NK-92 treated with Interleukin-12 subunit alpha and Interleukin-12 subunit beta, amount 100 ng/mL, for 24 hours (cell line): ENCODE measurements at regions not wholly inside any gene's neighbourhood (a gene's known extent, or its start where the extent isn't known, plus 50 kb on each side); places are given as distances from the start of the nearest gene placed in this dataset.

Source experiments
- DNase-seq: peaks from one replicate; lab custom pipeline; 2025; lab: John Stamatoyannopoulos, UW

DNA sequence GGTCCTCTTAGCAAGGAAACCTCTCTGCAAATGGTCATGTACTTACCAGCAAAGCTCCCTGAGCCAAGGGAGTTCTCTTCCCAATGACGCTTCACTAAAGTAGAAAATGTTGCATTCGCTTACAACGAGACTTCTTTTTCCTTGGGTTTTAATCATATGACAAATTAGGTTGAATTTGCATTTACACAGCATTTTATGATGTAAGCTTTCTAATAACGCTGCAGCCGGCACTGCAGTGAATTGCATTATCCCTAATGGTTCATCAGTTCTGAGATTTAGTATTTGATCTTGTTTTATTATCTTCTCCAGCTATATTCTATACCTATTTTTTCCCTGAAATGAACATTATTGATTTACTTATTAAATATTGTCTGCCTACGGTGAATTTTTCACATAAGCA is 339.3 kb upstream of the PFKP start:
- DNase-seq = no peak

- DNase-seq = no peak
Measured at GRCh38 chr10:2716596-2716995, 350.8 kb upstream of the PFKP start.

- DNase-seq = no peak
Measured at GRCh38 chr10:2714597-2714996, 352.8 kb upstream of the PFKP start.

DNA sequence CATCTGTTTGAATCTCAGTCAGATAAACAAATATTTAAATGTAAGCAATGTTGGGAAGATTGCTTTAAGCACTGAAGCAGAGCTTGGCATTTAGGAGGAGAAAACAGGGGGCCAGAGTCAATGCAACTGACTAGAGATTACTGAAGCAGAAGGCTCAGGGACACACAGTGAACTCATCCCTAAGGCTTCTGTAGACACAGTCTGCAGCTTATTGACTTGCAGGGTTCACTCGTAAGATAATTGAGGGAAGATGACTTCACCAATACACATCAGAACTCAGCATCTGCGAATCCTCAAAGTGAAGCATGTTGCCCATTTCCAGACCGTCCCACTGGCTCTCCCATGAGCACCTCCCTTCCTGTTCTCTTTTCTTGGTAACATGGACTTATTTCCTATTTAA is 363.4 kb upstream of the PFKP start:
- DNase-seq = no peak

DNA sequence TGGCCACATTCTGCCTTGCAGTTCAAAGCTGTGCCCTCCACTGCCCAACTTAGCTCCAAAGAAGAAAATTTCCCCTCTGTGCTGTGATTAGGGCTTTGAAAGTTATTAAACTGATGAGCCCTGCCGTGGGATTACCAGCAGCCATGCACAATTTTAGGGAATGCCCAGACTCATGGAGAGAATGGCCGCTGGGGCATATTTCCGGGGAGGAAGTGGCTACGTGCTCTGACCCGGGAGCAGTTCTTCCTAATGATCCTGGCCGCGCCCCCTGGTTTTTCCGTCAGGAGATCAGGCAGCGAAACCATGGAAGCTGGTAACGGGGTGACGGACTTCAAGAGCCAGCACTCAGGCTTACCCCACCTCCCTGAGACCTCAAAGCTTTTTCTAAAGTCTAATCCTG is 365.5 kb upstream of the PFKP start:
- no peak for DNase-seq

DNA sequence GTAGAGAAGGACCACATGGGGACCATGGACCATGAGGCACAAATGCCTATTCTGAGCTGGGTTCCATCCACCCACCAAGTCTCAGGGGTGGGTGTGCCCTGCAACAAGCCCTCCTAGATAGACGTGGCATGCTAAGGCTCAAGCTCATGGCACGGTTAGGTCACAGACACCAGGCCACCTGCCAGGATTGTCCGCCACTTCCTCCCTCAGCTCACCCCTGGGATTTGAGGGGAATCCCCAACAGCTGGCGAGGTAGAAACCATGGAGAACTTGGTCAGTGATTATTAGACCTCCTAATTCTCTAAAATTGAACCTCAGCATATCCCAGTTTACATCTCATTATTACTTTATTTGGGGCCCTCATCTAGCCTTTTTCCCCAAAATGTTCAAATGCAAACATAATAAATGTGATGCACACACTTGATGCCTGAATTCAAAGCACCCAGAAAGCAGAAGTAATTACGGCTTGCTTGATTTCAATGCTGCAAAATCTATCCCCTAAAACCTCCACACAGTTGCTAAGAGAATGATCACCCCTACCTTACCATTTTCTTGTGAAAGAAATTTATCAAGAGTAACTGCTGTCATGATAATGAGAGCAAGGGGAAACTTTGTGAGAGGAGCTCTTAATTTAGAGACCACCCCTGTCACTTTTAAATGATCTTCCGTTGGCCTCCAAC is 366.6 kb upstream of the PFKP start:
- DNase-seq = no peak

DNA sequence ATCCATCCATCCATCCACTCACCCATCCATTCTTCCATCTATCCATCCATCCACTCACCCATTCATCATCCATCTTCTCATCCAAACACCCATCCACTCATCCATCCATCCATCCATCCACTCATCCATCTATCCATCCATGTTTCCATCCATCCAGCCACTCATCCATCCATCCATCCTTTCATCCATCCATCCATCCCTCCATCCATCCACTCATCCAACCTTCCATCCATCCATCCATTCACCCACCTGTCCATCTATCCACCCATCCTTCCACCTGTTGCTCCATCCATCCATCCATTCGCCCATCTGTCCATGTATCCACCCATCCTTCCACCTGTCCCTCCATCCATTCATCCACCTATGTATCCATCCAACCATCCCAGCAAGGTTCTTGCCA is 378.4 kb upstream of the PFKP start:
- DNase-seq = no peak

DNA sequence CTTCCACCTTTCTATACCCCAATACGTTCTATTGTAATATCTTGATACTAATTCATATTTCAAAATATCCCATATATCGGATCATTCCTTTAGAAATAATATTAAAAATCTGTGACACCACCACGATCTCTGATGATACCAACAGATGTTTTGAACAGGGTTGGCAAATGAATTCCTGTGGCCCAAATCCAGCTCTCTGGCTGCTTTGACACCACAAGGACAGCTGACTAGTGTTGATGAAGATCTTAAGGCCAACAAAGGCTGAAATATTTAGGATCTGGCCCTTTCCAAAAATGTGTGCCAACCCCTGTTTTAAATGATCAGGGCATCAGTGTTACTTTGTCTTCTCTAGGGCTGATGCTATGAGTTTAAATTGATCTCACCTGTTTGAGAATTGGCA is 380.7 kb upstream of the PFKP start:
- no peak for DNase-seq

DNA sequence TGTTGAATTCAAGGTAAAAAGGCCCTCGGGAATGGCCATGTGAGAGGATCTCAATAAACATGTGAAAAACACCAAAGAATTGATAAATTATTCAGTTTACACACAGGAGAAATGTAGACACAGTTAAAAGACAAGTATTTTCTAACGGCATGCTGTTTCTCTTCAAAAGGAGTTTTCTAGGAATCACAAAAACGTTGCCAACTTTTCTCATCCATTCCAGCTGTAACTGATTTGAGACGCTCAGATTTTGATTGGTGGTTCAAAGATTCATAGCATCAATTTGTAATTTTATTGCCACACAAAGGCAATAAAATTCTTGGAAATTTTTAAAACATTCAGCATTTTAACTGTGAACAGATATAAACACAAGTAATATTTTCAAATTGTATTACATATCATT is 384.9 kb upstream of the PFKP start:
- no peak for DNase-seq

DNA sequence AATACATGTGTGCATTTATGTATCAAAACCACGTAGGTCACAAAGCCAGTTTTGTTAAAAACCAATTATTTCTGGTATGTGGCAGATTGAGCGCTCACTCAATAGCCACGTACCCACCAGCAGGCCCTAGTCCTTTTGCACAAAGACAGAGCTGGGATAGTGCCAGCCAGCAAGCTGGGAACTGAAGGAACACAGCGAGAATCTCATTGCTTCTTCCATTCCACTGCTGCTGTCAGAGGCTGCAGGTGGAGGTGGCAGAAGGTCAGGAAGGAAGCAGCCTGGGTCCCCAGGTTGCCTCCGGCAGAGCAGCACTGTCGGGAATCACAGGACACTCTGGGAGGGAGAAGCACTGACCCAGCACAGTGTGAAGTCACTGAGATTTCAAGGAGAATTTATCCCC is 385.5 kb upstream of the PFKP start:
- DNase-seq = no peak

DNA sequence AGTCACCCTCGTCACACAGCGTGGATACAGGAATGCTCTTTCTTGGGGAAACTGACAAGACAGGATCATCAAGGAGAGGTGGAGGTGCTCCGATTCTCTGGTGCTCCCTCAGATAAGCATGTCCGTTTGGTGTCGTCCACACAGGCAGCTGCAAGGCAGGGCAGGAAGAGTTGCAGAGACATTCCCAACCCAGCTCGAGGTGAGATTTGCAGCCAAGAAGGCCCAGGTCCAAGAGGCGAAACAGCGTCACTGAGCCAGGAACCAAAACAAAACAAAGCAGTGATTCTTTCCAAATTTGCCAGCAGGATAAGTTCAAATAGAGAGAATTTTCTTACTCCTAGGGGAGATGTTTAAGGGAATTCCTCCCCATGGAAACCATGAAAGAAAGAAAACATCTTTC is 386.5 kb upstream of the PFKP start:
- DNase-seq = no peak

DNA sequence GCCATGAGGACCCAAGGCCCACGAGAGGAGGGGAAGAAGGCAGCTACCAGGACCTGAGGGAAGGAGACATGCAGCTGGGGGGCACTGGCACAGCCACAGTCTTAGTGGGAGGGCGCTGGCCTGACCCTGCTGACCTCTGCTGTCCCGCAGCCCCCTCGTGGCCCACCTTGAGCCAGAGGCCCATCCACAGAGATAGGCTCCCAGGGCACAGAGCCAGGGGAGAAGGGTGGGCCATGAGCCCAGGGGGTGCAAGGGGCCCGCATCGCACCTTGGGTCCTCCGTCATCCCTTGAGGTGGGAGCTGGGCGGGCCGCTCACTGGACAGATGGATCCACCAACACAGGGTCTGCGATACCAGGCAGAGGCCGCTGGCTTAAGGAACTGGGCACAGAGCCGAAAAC is 387.7 kb upstream of the PFKP start:
- DNase-seq = no peak

- DNase-seq = no peak
Measured at GRCh38 chr10:2676455-2676854, 390.9 kb upstream of the PFKP start.

DNA sequence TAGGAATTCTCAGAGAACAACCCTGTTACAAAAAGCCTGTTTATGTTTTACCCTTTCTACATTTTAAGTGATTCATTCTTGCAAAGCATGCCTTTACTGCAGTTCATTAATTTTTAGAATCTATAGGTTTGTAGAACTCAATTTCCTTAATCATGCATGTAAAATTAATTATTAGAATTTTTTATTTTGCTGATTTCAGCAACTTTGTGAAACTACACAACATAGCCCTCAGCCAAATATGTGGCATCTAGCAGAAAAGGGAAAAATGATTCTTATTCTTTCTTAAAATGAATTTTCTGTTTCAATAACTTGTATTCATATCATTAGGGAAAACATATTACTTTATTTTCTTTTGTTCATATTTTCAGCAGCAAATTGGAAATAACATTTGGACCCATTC is 392.9 kb upstream of the PFKP start:
- DNase-seq = no peak

GRCh38 chr10:2670864-2671263 is 396.5 kb upstream of the PFKP start:
- DNase-seq = no peak

- DNase-seq = no peak
Measured at GRCh38 chr10:2665772-2666171, 401.6 kb upstream of the PFKP start.

- DNase-seq = no peak
Measured at GRCh38 chr10:2660276-2660675, 407.1 kb upstream of the PFKP start.

GRCh38 chr10:2659660-2660209 is 407.6 kb upstream of the PFKP start:
- no peak for DNase-seq

DNA sequence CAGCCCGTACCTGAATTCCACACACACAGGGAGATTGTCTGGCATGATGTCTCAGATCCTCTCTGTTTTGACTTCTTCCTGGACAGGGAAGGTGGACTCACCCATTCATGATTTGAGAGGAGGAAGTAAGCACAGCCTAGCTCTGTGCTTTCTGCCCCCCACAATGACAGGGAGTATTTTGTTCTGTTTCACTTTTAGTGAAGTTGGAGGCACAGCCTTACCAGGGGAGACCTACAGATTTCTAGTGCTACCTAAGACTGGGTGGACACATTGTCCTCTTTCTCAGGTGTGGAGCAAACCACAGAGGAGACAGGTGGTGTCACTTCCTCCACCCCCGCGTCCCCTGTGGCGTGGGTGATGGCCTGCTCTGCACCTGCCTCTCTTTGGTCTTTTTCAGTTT is 408.6 kb upstream of the PFKP start:
- no peak for DNase-seq

DNA sequence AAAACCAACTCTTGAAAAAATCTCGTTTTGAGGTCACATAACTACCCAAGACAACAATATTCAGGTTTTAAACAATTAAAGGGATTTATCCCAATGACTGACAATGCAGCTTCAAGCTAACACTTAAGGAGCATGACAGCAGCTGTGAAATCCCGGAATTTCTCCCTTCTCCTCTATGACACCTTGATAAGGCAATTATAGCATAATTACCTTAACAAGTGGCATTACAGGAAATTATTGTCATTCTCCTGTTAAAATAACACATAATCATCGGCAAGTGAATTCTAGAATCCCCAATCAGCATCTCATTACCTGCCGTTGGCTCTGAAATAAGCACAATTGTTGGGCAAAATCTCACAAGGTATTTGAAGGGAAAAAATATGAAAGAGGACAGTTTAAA is 417.0 kb upstream of the PFKP start:
- no peak for DNase-seq

DNA sequence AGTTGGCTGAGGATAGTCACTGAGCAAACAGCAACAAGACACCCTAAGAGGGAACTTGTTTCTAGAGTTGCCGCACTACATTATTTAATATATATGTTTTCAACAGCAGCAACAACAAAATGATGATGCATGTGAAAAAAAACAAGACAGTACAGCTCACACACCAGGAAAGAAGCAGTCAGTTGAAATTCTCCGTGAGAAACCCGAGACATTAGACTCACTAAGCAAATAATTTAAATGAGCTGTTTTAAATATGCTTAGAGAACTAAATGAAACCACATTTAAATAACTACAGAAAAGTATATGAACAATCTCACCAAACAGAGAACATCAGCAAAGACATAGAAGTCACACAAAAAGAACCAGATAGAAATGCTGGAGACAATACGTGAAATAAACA is 426.3 kb upstream of the PFKP start:
- no peak for DNase-seq

DNA sequence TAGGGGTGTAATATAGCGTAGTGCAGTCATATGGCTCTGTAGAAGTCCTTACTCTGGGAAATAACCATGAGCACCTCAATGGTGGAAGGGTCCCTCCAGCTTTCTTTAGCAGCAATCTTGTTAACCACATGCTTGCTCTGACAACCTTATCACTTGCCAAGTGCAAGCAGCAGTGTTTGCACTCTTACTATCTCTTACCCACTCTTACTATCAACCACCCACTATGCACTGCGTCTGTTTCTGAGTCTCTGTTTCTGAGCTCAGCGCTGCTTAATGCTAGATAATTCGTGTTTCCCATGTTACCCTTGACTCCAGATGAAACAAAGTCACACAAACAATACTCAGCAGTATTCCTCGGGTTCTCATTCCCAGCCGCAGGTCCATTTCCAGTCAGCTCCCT is 433.7 kb upstream of the PFKP start:
- no peak for DNase-seq

DNA sequence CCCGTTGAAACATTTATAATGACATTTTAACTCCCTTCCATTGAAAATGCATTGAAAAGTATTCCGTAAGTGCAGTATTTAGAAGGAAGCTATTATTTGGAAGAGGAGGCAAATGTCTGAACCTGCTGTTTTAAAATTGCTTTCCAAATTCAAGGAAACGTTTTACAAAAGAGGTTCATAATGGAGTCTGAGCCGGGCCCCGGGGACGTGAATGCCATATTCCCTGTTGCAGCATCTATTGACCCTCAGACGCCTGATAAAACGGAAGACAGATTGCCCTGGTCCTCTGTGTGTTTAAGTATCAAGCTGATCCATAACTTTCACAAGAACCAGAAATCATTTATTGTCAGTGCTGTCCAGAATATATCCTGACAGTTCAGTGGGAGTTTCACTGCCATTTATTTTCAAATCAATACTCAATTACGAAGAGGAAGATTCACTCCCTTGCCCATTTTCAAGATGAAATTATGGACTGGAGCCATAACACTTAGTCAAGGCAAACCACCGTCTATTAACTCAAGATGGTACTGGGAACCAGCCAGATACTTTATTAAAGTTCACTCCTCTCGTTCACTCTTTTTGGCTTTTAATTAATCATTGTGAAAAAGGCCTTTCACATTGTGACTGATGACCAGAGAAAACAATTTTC is 435.7 kb upstream of the PFKP start:
- no peak for DNase-seq

GRCh38 chr10:2628705-2629104 is 438.6 kb upstream of the PFKP start:
- DNase-seq = no peak
